HFFc6 (cell line): ENCODE measurements at regions not wholly inside any gene's neighbourhood (a gene's known extent, or its start where the extent isn't known, plus 50 kb on each side); places are given as distances from the start of the nearest gene placed in this dataset.

Source experiments
- DNase-seq: peaks from one replicate; pipeline ENCODE4 v3.0.0-alpha.2; 2018
- H3K27ac Mint-ChIP-seq: 2 replicates; pipeline ENCODE4 v1.8.0; 2020; ENCODE audit warnings: mild to moderate bottlenecking, mixed read lengths
- H3K27me3 Mint-ChIP-seq: 2 replicates; pipeline ENCODE4 v1.8.0; 2021; ENCODE audit warnings: mild to moderate bottlenecking, moderate library complexity, mixed read lengths; ENCODE audit not compliant: insufficient read depth
- H3K36me3 Mint-ChIP-seq: 2 replicates; pipeline ENCODE4 v1.8.0; 2021; ENCODE audit warnings: low read depth, mixed read lengths
- H3K4me1 Mint-ChIP-seq: 2 replicates; pipeline ENCODE4 v1.8.0; 2020; ENCODE audit warnings: low read depth, mixed read lengths
- H3K4me3 Mint-ChIP-seq: 2 replicates; pipeline ENCODE4 v1.8.0; 2020; ENCODE audit warnings: mild to moderate bottlenecking, moderate library complexity, mixed read lengths
- H3K9me3 Mint-ChIP-seq: 2 replicates; pipeline ENCODE4 v1.8.0; 2020; ENCODE audit warnings: mild to moderate bottlenecking, mixed read lengths
- CTCF ChIP-seq: fragments of 200-600 bp; sonication (generic); IDR thresholded peaks from 2 replicates; pipeline ENCODE4 v1.5.0; 2021; ENCODE audit warnings: antibody characterized with exemption, mild to moderate bottlenecking

- Mint-ChIP-seq H3K36me3 (no peaks in the 10 kb centered on the region), H3K9me3 (no peaks in the 10 kb centered on the region), H3K27ac (no peak overlapping the region), H3K4me1 (no peaks in the 10 kb centered on the region), H3K27me3 (peaks cover 9% of the 10 kb centered on the region; the same call in 1 of the 2 replicates), H3K4me3 (no peak overlapping the region)
- no peak for TF ChIP-seq CTCF
- no peak for DNase-seq
These were observed 344.2 kb downstream of the ATP23 start for GRCh38 chr12:58285551-58285950.

- no peaks in the 10 kb centered on the region for H3K36me3 Mint-ChIP-seq
- no peak for TF ChIP-seq CTCF
- H3K27ac Mint-ChIP-seq = no peak overlapping the region
These were observed 345.0 kb downstream of the ATP23 start for GRCh38 chr12:58286353-58286752.

GRCh38 chr12:58288190-58288589, 346.8 kb downstream of the ATP23 start:
- H3K4me1 Mint-ChIP-seq = no peaks in the 10 kb centered on the region
- DNase-seq = no peak
- no peak overlapping the region for H3K4me3 Mint-ChIP-seq
- no peak overlapping the region for H3K27ac Mint-ChIP-seq
- H3K9me3 Mint-ChIP-seq = no peaks in the 10 kb centered on the region
- peaks cover 9% of the 10 kb centered on the region; the same call in 1 of the 2 replicates for H3K27me3 Mint-ChIP-seq
- TF ChIP-seq CTCF = no peak
- no peaks in the 10 kb centered on the region for H3K36me3 Mint-ChIP-seq

More at GRCh38 chr12:58286353-58286752, 345.0 kb downstream of the ATP23 start:
- Mint-ChIP-seq H3K9me3 (no peaks in the 10 kb centered on the region), H3K4me1 (no peaks in the 10 kb centered on the region), H3K4me3 (no peak overlapping the region), H3K27me3 (peaks cover 9% of the 10 kb centered on the region; the same call in 1 of the 2 replicates)
- DNase-seq = no peak

- DNase-seq = no peak
- H3K9me3 Mint-ChIP-seq = no peaks in the 10 kb centered on the region
- no peak overlapping the region for H3K4me3 Mint-ChIP-seq
- peaks cover 6% of the 10 kb centered on the region; the same call in 1 of the 2 replicates for H3K27me3 Mint-ChIP-seq
- no peaks in the 10 kb centered on the region for H3K4me1 Mint-ChIP-seq
- TF ChIP-seq CTCF = no peak
- no peaks in the 10 kb centered on the region for H3K36me3 Mint-ChIP-seq
- H3K27ac Mint-ChIP-seq = no peak overlapping the region
These were observed 349.7 kb downstream of the ATP23 start for GRCh38 chr12:58291106-58291505.

- no peaks in the 10 kb centered on the region for H3K9me3 Mint-ChIP-seq
- no peak overlapping the region for H3K27ac Mint-ChIP-seq
- no peaks in the 10 kb centered on the region for H3K36me3 Mint-ChIP-seq
- no peak for DNase-seq
- no peaks in the 10 kb centered on the region for H3K27me3 Mint-ChIP-seq
- no peaks in the 10 kb centered on the region for H3K4me1 Mint-ChIP-seq
- no peak overlapping the region for H3K4me3 Mint-ChIP-seq
- no peak for TF ChIP-seq CTCF
These were observed 352.1 kb downstream of the ATP23 start for GRCh38 chr12:58293308-58293982.
